WTC11 (cell line): ENCODE measurements at regions not wholly inside any gene's neighbourhood (a gene's known extent, or its start where the extent isn't known, plus 50 kb on each side); places are given as distances from the start of the nearest gene placed in this dataset.

ENCODE experiments used
- ATAC-seq: fragments of 200-7000 bp; cut with Tn5 transposase; 2 replicates; pipeline ENCODE4 v1.10.0; 2021; ENCODE audit warnings: mild to moderate bottlenecking, moderate library complexity
- CTCF ChIA-PET: fragments of 300-600 bp; sonication (Branson Sonifier 250); formaldehyde crosslinking; loops from one replicate; lab custom pipeline; 2021; ENCODE audit warnings: antibody characterized with exemption; lab: Charles Lee
- POLR2A ChIA-PET: fragments of 350-600 bp; sonication (Branson Sonifier 250); formaldehyde crosslinking; loops from one replicate; lab custom pipeline; 2021; ENCODE audit warnings: antibody characterized with exemption; lab: Charles Lee
- DNase-seq: peaks from one replicate; pipeline ENCODE4 v3.0.0; 2021; ENCODE audit warnings: low spot score
- H3K27ac Mint-ChIP-seq: 2 replicates; pipeline ENCODE4 v1.8.0; 2021; ENCODE audit warnings: mixed read lengths
- H3K27me3 Mint-ChIP-seq: 2 replicates; pipeline ENCODE4 v1.8.0; 2021; ENCODE audit warnings: low read depth, mild to moderate bottlenecking, moderate library complexity, mixed read lengths
- H3K36me3 Mint-ChIP-seq: 2 replicates; pipeline ENCODE4 v1.8.0; 2021; ENCODE audit warnings: mixed read lengths
- H3K4me1 Mint-ChIP-seq: 2 replicates; pipeline ENCODE4 v1.8.0; 2022; ENCODE audit warnings: mixed read lengths
- H3K4me3 Mint-ChIP-seq: 2 replicates; pipeline ENCODE4 v1.8.0; 2021; ENCODE audit warnings: mild to moderate bottlenecking, moderate library complexity, mixed read lengths
- H3K9me3 Mint-ChIP-seq: 2 replicates; pipeline ENCODE4 v1.8.0; 2021; ENCODE audit warnings: mixed read lengths
- ATF1 ChIP-seq: sonication (generic); formaldehyde crosslinking; IDR thresholded peaks from 2 replicates; pipeline ENCODE4 v1.8.1; 2023; ENCODE audit warnings: mild to moderate bottlenecking, moderate library complexity, missing genetic modification reagents
- CREB1 ChIP-seq: sonication (generic); formaldehyde crosslinking; IDR thresholded peaks from 2 replicates; pipeline ENCODE4 v1.8.0; 2023; ENCODE audit warnings: mild to moderate bottlenecking, missing genetic modification reagents
- EMX1 ChIP-seq: fragments of 250-450 bp; sonication (Bioruptor Pico); IDR thresholded peaks from 2 replicates; pipeline ENCODE4 v1.8.0; 2021; ENCODE audit warnings: mild to moderate bottlenecking
- HMGA2 ChIP-seq: fragments of 250-450 bp; sonication (Bioruptor Pico); IDR thresholded peaks from 2 replicates; pipeline ENCODE4 v1.4.0; 2021; ENCODE audit warnings: mild to moderate bottlenecking, moderate library complexity
- KAT7 ChIP-seq: sonication (generic); formaldehyde crosslinking; IDR thresholded peaks from 2 replicates; pipeline ENCODE4 v1.8.1; 2023; ENCODE audit warnings: missing genetic modification reagents, mild to moderate bottlenecking, borderline replicate concordance
- NFATC4 ChIP-seq: fragments of 250-450 bp; sonication (Bioruptor Pico); IDR thresholded peaks from 2 replicates; pipeline ENCODE4 v1.9.0; 2021; ENCODE audit warnings: mild to moderate bottlenecking
- NR3C1 ChIP-seq: sonication (generic); formaldehyde crosslinking; conservative IDR thresholded peaks from 2 replicates; pipeline ENCODE4 v1.8.1; 2023; ENCODE audit warnings: low read depth, mild to moderate bottlenecking, missing genetic modification reagents
- SOX15 ChIP-seq: fragments of 250-450 bp; sonication (Bioruptor Pico); IDR thresholded peaks from 2 replicates; pipeline ENCODE4 v1.9.0; 2021; ENCODE audit warnings: mild to moderate bottlenecking
- ZNF416 ChIP-seq: fragments of 250-450 bp; sonication (Bioruptor Pico); IDR thresholded peaks from 2 replicates; pipeline ENCODE4 v1.9.0; 2021; ENCODE audit warnings: mild to moderate bottlenecking, inconsistent platforms
- ZNF423 ChIP-seq: fragments of 250-450 bp; sonication (Bioruptor Pico); IDR thresholded peaks from 2 replicates; pipeline ENCODE4 v2.1.2; 2022; ENCODE audit warnings: mild to moderate bottlenecking, moderate library complexity
- TF ChIP-seq, protein P1 (sequence below): sonication (generic); formaldehyde crosslinking; conservative IDR thresholded peaks from 2 replicates; pipeline ENCODE4 v1.8.1; 2023; ENCODE audit warnings: mild to moderate bottlenecking, low read depth, missing genetic modification reagents, moderate library complexity
- TF ChIP-seq, protein P2 (sequence below): sonication (generic); formaldehyde crosslinking; IDR thresholded peaks from 2 replicates; pipeline ENCODE4 v1.8.1; 2022; ENCODE audit warnings: mild to moderate bottlenecking, missing genetic modification reagents, moderate library complexity, borderline replicate concordance
- TF ChIP-seq, protein P3 (sequence below): sonication (generic); formaldehyde crosslinking; IDR thresholded peaks from 2 replicates; pipeline ENCODE4 v1.8.0; 2023; ENCODE audit warnings: mild to moderate bottlenecking, missing genetic modification reagents
- TF ChIP-seq, protein P4 (sequence below): sonication (generic); formaldehyde crosslinking; IDR thresholded peaks from 2 replicates; pipeline ENCODE4 v1.8.0; 2022; ENCODE audit warnings: mild to moderate bottlenecking, missing genetic modification reagents
- TF ChIP-seq, protein P5 (sequence below): sonication (generic); formaldehyde crosslinking; IDR thresholded peaks from 2 replicates; pipeline ENCODE4 v1.8.0; 2022; ENCODE audit warnings: mild to moderate bottlenecking, missing genetic modification reagents
- TF ChIP-seq, protein P6 (sequence below): sonication (generic); formaldehyde crosslinking; IDR thresholded peaks from 2 replicates; pipeline ENCODE4 v1.8.0; 2022; ENCODE audit warnings: mild to moderate bottlenecking, missing genetic modification reagents
- TF ChIP-seq, protein P7 (sequence below): sonication (generic); formaldehyde crosslinking; IDR thresholded peaks from 2 replicates; pipeline ENCODE4 v1.8.1; 2022; ENCODE audit warnings: low read depth, mild to moderate bottlenecking, moderate library complexity, missing genetic modification reagents, borderline replicate concordance
- TF ChIP-seq, protein P8 (sequence below): fragments of 250-450 bp; sonication (Bioruptor Pico); IDR thresholded peaks from 2 replicates; pipeline ENCODE4 v1.9.0; 2021; ENCODE audit warnings: mild to moderate bottlenecking
- TF ChIP-seq, protein P9 (sequence below): fragments of 250-450 bp; sonication (Bioruptor Pico); IDR thresholded peaks from 2 replicates; pipeline ENCODE4 v1.8.0; 2021; ENCODE audit warnings: mild to moderate bottlenecking

DNA sequence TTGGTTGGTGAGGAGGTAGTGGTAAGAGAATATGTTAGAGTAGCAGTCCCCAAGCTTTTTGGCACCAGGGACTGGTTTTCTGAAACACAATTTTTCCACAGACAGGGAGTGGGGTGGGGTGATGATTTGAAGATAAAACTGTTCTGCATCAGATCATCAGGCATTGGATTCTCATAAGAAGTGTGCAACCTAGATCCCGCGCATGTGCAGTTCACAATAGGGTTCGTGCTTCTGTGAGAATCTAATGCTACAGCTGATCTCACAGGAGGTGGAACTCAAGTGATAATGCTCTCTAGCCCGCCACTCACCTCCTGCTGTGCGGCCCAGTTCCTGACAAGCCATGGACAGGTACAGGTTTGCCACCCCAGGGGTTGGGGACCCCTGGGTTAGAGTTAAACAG, 423.3 kb downstream of the GPAT3 start (continued):
- TF ChIP-seq, protein P1, sequence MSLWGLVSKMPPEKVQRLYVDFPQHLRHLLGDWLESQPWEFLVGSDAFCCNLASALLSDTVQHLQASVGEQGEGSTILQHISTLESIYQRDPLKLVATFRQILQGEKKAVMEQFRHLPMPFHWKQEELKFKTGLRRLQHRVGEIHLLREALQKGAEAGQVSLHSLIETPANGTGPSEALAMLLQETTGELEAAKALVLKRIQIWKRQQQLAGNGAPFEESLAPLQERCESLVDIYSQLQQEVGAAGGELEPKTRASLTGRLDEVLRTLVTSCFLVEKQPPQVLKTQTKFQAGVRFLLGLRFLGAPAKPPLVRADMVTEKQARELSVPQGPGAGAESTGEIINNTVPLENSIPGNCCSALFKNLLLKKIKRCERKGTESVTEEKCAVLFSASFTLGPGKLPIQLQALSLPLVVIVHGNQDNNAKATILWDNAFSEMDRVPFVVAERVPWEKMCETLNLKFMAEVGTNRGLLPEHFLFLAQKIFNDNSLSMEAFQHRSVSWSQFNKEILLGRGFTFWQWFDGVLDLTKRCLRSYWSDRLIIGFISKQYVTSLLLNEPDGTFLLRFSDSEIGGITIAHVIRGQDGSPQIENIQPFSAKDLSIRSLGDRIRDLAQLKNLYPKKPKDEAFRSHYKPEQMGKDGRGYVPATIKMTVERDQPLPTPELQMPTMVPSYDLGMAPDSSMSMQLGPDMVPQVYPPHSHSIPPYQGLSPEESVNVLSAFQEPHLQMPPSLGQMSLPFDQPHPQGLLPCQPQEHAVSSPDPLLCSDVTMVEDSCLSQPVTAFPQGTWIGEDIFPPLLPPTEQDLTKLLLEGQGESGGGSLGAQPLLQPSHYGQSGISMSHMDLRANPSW (CRISPR knock-in tag) = no peak

DNA sequence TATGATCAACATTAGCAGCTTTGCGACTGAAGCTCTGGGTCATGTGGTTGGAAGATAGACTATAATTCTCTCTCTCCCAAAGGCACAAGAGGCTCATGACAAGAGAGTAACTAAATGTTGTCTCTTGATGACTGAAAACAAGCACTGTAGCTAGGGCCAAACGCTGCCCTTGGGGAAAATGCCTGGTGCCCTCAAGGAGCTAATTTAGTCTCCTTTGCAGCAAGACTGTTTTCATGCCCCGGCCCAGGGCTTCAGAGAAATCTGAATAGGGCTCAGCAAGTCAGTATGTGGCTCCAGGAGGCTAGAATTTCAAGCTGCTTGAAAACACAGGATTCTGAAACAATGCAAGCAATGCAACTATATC, 411.9 kb downstream of the GPAT3 start:
- POLR2A ChIA-PET = no interaction called here
- TF ChIP-seq SOX15 (CRISPR knock-in tag) = no peak
- TF ChIP-seq, protein P2, sequence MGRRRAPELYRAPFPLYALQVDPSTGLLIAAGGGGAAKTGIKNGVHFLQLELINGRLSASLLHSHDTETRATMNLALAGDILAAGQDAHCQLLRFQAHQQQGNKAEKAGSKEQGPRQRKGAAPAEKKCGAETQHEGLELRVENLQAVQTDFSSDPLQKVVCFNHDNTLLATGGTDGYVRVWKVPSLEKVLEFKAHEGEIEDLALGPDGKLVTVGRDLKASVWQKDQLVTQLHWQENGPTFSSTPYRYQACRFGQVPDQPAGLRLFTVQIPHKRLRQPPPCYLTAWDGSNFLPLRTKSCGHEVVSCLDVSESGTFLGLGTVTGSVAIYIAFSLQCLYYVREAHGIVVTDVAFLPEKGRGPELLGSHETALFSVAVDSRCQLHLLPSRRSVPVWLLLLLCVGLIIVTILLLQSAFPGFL (CRISPR knock-in tag) = no peak
- no peak for TF ChIP-seq NR3C1
- TF ChIP-seq, protein P3, sequence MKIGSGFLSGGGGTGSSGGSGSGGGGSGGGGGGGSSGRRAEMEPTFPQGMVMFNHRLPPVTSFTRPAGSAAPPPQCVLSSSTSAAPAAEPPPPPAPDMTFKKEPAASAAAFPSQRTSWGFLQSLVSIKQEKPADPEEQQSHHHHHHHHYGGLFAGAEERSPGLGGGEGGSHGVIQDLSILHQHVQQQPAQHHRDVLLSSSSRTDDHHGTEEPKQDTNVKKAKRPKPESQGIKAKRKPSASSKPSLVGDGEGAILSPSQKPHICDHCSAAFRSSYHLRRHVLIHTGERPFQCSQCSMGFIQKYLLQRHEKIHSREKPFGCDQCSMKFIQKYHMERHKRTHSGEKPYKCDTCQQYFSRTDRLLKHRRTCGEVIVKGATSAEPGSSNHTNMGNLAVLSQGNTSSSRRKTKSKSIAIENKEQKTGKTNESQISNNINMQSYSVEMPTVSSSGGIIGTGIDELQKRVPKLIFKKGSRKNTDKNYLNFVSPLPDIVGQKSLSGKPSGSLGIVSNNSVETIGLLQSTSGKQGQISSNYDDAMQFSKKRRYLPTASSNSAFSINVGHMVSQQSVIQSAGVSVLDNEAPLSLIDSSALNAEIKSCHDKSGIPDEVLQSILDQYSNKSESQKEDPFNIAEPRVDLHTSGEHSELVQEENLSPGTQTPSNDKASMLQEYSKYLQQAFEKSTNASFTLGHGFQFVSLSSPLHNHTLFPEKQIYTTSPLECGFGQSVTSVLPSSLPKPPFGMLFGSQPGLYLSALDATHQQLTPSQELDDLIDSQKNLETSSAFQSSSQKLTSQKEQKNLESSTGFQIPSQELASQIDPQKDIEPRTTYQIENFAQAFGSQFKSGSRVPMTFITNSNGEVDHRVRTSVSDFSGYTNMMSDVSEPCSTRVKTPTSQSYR (CRISPR knock-in tag) = no peak
- TF ChIP-seq, protein P4, sequence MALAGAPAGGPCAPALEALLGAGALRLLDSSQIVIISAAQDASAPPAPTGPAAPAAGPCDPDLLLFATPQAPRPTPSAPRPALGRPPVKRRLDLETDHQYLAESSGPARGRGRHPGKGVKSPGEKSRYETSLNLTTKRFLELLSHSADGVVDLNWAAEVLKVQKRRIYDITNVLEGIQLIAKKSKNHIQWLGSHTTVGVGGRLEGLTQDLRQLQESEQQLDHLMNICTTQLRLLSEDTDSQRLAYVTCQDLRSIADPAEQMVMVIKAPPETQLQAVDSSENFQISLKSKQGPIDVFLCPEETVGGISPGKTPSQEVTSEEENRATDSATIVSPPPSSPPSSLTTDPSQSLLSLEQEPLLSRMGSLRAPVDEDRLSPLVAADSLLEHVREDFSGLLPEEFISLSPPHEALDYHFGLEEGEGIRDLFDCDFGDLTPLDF (CRISPR knock-in tag) = no peak
- no peak for TF ChIP-seq EMX1 (CRISPR knock-in tag)
- TF ChIP-seq, protein P5, sequence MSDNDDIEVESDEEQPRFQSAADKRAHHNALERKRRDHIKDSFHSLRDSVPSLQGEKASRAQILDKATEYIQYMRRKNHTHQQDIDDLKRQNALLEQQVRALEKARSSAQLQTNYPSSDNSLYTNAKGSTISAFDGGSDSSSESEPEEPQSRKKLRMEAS (CRISPR knock-in tag) = no peak
- TF ChIP-seq CREB1 = no peak
- TF ChIP-seq ZNF423 (CRISPR knock-in tag) = no peak
- TF ChIP-seq, protein P6, sequence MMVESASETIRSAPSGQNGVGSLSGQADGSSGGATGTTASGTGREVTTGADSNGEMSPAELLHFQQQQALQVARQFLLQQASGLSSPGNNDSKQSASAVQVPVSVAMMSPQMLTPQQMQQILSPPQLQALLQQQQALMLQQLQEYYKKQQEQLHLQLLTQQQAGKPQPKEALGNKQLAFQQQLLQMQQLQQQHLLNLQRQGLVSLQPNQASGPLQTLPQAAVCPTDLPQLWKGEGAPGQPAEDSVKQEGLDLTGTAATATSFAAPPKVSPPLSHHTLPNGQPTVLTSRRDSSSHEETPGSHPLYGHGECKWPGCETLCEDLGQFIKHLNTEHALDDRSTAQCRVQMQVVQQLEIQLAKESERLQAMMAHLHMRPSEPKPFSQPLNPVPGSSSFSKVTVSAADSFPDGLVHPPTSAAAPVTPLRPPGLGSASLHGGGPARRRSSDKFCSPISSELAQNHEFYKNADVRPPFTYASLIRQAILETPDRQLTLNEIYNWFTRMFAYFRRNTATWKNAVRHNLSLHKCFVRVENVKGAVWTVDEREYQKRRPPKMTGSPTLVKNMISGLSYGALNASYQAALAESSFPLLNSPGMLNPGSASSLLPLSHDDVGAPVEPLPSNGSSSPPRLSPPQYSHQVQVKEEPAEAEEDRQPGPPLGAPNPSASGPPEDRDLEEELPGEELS (CRISPR knock-in tag) = no peak
- no peak for TF ChIP-seq HMGA2 (CRISPR knock-in tag)
- TF ChIP-seq, protein P7, sequence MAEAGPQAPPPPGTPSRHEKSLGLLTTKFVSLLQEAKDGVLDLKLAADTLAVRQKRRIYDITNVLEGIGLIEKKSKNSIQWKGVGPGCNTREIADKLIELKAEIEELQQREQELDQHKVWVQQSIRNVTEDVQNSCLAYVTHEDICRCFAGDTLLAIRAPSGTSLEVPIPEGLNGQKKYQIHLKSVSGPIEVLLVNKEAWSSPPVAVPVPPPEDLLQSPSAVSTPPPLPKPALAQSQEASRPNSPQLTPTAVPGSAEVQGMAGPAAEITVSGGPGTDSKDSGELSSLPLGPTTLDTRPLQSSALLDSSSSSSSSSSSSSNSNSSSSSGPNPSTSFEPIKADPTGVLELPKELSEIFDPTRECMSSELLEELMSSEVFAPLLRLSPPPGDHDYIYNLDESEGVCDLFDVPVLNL (CRISPR knock-in tag) = no peak
- TF ChIP-seq ZNF416 (CRISPR knock-in tag) = no peak
- TF ChIP-seq, protein P8, sequence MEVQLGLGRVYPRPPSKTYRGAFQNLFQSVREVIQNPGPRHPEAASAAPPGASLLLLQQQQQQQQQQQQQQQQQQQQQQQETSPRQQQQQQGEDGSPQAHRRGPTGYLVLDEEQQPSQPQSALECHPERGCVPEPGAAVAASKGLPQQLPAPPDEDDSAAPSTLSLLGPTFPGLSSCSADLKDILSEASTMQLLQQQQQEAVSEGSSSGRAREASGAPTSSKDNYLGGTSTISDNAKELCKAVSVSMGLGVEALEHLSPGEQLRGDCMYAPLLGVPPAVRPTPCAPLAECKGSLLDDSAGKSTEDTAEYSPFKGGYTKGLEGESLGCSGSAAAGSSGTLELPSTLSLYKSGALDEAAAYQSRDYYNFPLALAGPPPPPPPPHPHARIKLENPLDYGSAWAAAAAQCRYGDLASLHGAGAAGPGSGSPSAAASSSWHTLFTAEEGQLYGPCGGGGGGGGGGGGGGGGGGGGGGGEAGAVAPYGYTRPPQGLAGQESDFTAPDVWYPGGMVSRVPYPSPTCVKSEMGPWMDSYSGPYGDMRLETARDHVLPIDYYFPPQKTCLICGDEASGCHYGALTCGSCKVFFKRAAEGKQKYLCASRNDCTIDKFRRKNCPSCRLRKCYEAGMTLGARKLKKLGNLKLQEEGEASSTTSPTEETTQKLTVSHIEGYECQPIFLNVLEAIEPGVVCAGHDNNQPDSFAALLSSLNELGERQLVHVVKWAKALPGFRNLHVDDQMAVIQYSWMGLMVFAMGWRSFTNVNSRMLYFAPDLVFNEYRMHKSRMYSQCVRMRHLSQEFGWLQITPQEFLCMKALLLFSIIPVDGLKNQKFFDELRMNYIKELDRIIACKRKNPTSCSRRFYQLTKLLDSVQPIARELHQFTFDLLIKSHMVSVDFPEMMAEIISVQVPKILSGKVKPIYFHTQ (CRISPR knock-in tag) = no peak
- no peak for TF ChIP-seq KAT7 (CRISPR knock-in tag)
- TF ChIP-seq, protein P9, sequence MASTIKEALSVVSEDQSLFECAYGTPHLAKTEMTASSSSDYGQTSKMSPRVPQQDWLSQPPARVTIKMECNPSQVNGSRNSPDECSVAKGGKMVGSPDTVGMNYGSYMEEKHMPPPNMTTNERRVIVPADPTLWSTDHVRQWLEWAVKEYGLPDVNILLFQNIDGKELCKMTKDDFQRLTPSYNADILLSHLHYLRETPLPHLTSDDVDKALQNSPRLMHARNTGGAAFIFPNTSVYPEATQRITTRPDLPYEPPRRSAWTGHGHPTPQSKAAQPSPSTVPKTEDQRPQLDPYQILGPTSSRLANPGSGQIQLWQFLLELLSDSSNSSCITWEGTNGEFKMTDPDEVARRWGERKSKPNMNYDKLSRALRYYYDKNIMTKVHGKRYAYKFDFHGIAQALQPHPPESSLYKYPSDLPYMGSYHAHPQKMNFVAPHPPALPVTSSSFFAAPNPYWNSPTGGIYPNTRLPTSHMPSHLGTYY (CRISPR knock-in tag) = no peak
- no peak for TF ChIP-seq ATF1 (CRISPR knock-in tag)
- TF ChIP-seq NFATC4 (CRISPR knock-in tag) = no peak

More for the DNA sequence above, 411.9 kb downstream of the GPAT3 start:
- ATAC-seq (peak; percentile 41), DNase-seq (no peak)
- Mint-ChIP-seq H3K9me3 (peaks cover 3% of the 10 kb centered on the region; the same call in 1 of the 2 replicates), H3K36me3 (peaks cover 7% of the 10 kb centered on the region), H3K27ac (no peak overlapping the region), H3K27me3 (no peaks in the 10 kb centered on the region), H3K4me3 (no peak overlapping the region), H3K4me1 (peaks cover 9% of the 10 kb centered on the region)
- CTCF ChIA-PET = interaction anchor here (0.5 to 1.2 kb wide), 3 partner anchors 39 to 220 kb away, joined by 3 to 4 read pairs (median 3); no protein-coding TSS in a partner anchor
